Colonic mucosa (tissue), 4 donors: ENCODE measurements at regions not wholly inside any gene's neighbourhood (a gene's known extent, or its start where the extent isn't known, plus 50 kb on each side); places are given as distances from the start of the nearest gene placed in this dataset.

Experiments used
- DNase-seq: peaks from one replicate; pipeline ENCODE4 v3.0.0-alpha.2; 2020
- H3K27ac ChIP-seq: fragments of 200-600 bp; one replicate; pipeline ENCODE4 v1.8.0; 2021
- H3K27me3 ChIP-seq: fragments of 200-600 bp; one replicate; pipeline ENCODE4 v1.8.0; 2021
- H3K36me3 ChIP-seq: fragments of 200-600 bp; one replicate; pipeline ENCODE4 v1.8.0; 2021
- H3K4me1 ChIP-seq: fragments of 200-600 bp; one replicate; pipeline ENCODE4 v1.8.0; 2021; ENCODE audit warnings: mild to moderate bottlenecking
- H3K4me3 ChIP-seq: fragments of 200-600 bp; one replicate; pipeline ENCODE4 v1.8.0; 2021
- H3K9ac ChIP-seq, 2 donors: one replicate each; pipeline ENCODE4 v1.7.0; 2013; ENCODE audit warnings: control low read depth in 2 of 2, low read depth in 2 of 2, low read length in 2 of 2
- H3K9me3 ChIP-seq: fragments of 200-600 bp; one replicate; pipeline ENCODE4 v1.8.0; 2021
- CTCF ChIP-seq: fragments of 200-600 bp; IDR thresholded peaks from one replicate; pipeline ENCODE4 v1.8.0; 2022; ENCODE audit warnings: antibody characterized with exemption, mild to moderate bottlenecking
- intact Hi-C: fragments of 100-400 bp; cut with DNase I; formaldehyde crosslinking; loops from one replicate; pipeline ENCODE4 v1.14.1; 2022
- donor health status: healthy.
- donor health status: DM: no; HTN: no; CAD: no.
- donor health status: DM: no; HTN: no; CAD: no.

GRCh38 chr7:24510759-24511158, 62.5 kb upstream of the PALS2 start:
- Histone ChIP-seq H3K36me3 (no peaks in the 10 kb centered on the region), H3K4me1 (no peaks in the 10 kb centered on the region), H3K9me3 (no peaks in the 10 kb centered on the region), H3K9ac (no peak overlapping the region), H3K27ac (no peak overlapping the region), H3K27me3 (no peaks in the 10 kb centered on the region), H3K4me3 (no peak overlapping the region)
- intact Hi-C loops: no loop called here
- no peak for TF ChIP-seq CTCF
- no peak for DNase-seq

GRCh38 chr7:24517166-24517565, 56.1 kb upstream of the PALS2 start:
- Histone ChIP-seq H3K27ac (no peak overlapping the region), H3K9ac (no peak overlapping the region), H3K27me3 (no peaks in the 10 kb centered on the region), H3K9me3 (no peaks in the 10 kb centered on the region), H3K4me3 (no peak overlapping the region), H3K36me3 (no peaks in the 10 kb centered on the region), H3K4me1 (no peaks in the 10 kb centered on the region)
- intact Hi-C loops: no loop called here
- DNase-seq: no peak
- no peak for TF ChIP-seq CTCF

GRCh38 chr7:24521917-24522623, 51.2 kb upstream of the PALS2 start:
- Histone ChIP-seq H3K36me3 (no peaks in the 10 kb centered on the region), H3K27ac (no peak overlapping the region), H3K27me3 (no peaks in the 10 kb centered on the region), H3K4me3 (no peak overlapping the region), H3K9me3 (no peaks in the 10 kb centered on the region), H3K4me1 (no peaks in the 10 kb centered on the region), H3K9ac (no peak overlapping the region)
- intact Hi-C loops: no loop called here
- TF ChIP-seq CTCF: no peak
- no peak for DNase-seq
